Fibroblast of lung (primary cell): ENCODE measurements at regions not wholly inside any gene's neighbourhood (a gene's known extent, or its start where the extent isn't known, plus 50 kb on each side); places are given as distances from the start of the nearest gene placed in this dataset.

ENCODE experiments used
- CTCF ChIP-seq, 2 donors: IDR thresholded peaks in 1 of 2; conservative IDR thresholded peaks in 1 of 2; 1 replicate in 1 of 2; 2 replicates in 1 of 2; pipeline ENCODE4 v1.5.1; 2011 to 2012; ENCODE audit warnings: low read length in 2 of 2, control low read depth in 1 of 2, inconsistent platforms in 1 of 2, low read depth in 1 of 2, mild to moderate bottlenecking in 1 of 2
- EZH2 ChIP-seq: IDR thresholded peaks from 2 replicates; pipeline ENCODE4 v1.5.1; 2012; ENCODE audit warnings: low read length, control low read depth, mild to moderate bottlenecking; ENCODE audit errors: missing control alignments

- TF ChIP-seq EZH2 (no peak), CTCF (conservative IDR thresholded peaks at IDR 0.05 in 1 of 2, IDR thresholded peaks at IDR 0.05 in 1 of 2; ENCODE audit: low read depth in 1 of 2, low read length in 2 of 2) (no peak)
Observed at GRCh38 chr6:10048370-10049297, 366.2 kb downstream of the TFAP2A start.
